Activated naive CD4-positive, alpha-beta T cell treated with anti-CD3 and anti-CD28 coated beads, Interleukin-2, amount 50 U/mL, for 72 hours (primary cell): ENCODE measurements at regions not wholly inside any gene's neighbourhood (a gene's known extent, or its start where the extent isn't known, plus 50 kb on each side); places are given as distances from the start of the nearest gene placed in this dataset.

Source experiments
- ATAC-seq, 2 donors: fragments of 150-1000 bp; cut with Tn5 transposase; 2 replicates each; pipeline ENCODE4 v1.10.0; 2021; ENCODE audit warnings: mild to moderate bottlenecking in 2 of 2, moderate library complexity in 2 of 2
- DNase-seq, 2 donors: peaks; one replicate each; pipeline ENCODE4 v3.0.0; 2021 to 2022; ENCODE audit warnings: low spot score in 2 of 2
- H3K27ac Mint-ChIP-seq, 2 donors: one replicate each; pipeline ENCODE4 v1.8.0; 2022; ENCODE audit warnings: mild to moderate bottlenecking in 2 of 2, mixed read lengths in 2 of 2
- H3K36me3 Mint-ChIP-seq, 2 donors: one replicate each; pipeline ENCODE4 v1.8.0; 2022; ENCODE audit warnings: mixed read lengths in 2 of 2
- H3K9me3 Mint-ChIP-seq, 2 donors: one replicate each; pipeline ENCODE4 v1.8.0; 2022; ENCODE audit warnings: mixed read lengths in 2 of 2

DNA sequence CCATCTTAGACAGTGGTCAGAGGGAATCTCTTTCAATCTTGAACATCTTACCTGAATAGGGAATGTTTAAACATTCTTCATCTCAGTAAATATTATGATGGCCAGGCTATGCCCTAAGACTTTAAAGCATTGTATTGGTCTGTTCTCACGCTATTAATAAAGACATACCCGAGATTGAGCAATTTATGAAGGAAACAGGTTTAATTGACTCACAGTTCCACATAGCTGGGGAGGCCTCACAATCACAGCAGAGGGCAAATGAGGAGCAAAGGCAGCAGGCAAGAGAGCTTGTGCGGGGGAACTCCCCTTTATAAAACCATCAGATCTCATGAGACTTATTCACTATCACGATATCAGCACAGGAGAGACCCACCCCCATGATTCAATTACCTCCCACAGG, 55.3 kb upstream of the SOX9 start:
- H3K36me3 Mint-ChIP-seq, result peaks cover 0 to 7% of the 10 kb centered on the region in 2 donors
- peaks cover 17 to 18% of the 10 kb centered on the region in 2 donors for H3K9me3 Mint-ChIP-seq
- no peak overlapping the region for H3K27ac Mint-ChIP-seq
- ATAC-seq, result no peak
- DNase-seq, result no peak

DNA sequence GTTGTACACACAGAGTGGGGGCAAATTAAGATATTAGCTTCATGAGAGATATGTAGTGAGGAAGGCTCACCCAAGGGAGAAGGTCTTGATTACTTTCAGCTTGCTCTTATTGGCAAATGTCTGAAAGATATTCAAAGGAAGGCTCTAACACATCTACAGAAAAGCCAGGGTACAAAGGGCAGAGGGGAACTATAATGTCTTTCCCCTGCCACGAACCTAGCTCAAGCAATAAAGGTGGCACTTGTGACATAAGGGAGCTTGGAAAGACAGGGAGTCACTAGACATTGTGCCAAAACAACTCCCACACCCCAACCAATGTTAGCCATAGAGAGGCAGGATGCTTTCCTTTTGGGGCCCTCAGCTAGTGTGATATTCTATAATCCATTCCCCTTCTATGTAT, 52.2 kb upstream of the SOX9 start:
- Mint-ChIP-seq H3K36me3 (peaks cover 0 to 7% of the 10 kb centered on the region in 2 donors), H3K9me3 (peaks cover 18 to 20% of the 10 kb centered on the region in 2 donors), H3K27ac (no peak overlapping the region)
- DNase-seq, result no peak
- ATAC-seq, result no peak

DNA sequence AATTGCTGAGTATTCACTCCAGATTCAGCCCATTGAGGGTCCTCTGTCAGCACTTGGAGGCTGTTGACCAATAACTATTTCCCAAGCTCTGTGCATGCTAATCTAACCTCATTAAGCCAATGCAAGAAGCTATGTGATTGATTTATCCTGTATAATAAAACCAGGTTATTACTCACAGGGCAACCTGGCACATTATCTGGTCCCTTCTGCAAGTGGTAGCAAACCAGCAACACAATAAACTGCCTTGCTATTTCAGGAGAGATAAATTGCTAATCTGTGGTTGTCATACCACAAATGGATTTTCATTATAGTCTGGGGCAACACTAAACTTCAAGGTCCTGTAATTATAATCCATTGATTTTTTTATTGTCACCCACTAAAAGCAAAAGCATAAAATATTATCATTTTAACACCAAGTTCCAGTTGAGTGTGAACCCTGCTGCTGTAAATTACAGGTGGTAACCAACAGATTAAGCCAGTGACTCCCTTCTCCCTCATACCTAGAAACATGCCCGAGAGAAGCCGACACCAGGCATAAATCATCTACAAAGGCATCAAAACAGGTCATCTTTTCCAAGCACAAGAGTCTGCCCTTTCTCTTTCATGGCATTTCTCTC, 51.1 kb upstream of the SOX9 start:
- DNase-seq (no peak), ATAC-seq (no peak)
- Mint-ChIP-seq H3K27ac (no peak overlapping the region), H3K9me3 (peaks cover 18 to 22% of the 10 kb centered on the region in 2 donors), H3K36me3 (peaks cover 0 to 7% of the 10 kb centered on the region in 2 donors)
